ENCODE measurements at regions not wholly inside any gene's neighbourhood (a gene's known extent, or its start where the extent isn't known, plus 50 kb on each side); places are given as distances from the start of the nearest gene placed in this dataset.

DNA sequence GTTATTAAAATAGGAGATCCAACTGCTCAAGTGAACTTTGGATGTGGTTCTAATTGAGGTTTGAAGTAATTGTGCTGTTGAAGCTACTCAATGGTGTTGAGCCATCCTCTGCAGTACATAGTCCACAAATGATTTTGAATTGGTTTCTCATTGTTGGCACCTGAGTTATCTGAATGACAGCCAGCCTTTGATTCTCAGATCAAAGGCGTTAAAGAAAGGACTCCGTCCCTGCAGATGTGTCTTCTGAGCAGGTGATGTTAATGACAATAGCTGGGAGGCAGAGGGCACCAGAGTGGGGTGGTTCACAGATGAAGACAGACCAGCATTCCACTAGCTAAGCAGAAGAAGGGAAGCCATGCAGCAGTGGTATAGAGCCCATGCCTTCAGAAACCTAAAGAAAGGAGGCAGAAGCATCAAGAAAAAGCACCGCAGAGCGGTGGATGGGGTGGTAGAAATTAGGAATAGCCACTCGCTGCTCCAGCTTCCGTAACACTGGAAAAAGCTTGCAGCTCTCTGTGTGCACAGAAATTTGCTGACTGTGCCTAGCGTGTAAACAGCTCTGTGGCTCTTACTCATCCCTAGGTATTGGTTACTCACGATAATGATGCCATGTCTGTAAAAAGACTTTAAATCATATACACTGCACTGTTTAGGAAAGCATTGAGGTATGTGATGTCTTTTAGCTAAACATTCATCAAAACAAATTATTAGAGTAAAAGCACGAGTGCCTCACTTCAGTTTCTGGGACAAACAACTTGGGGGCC lies 79.2 kb upstream of the CLCN4 start (continued):
- TF ChIP-seq, protein P1, sequence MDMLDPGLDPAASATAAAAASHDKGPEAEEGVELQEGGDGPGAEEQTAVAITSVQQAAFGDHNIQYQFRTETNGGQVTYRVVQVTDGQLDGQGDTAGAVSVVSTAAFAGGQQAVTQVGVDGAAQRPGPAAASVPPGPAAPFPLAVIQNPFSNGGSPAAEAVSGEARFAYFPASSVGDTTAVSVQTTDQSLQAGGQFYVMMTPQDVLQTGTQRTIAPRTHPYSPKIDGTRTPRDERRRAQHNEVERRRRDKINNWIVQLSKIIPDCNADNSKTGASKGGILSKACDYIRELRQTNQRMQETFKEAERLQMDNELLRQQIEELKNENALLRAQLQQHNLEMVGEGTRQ (IDR thresholded peaks at IDR 0.05; ENCODE audit: low read depth, low read length), result no peak
- TF ChIP-seq, protein P1 (CRISPR knock-in tag; IDR thresholded peaks at IDR 0.05; ENCODE audit: borderline replicate concordance), result no peak
- no peak for TF ChIP-seq KLF6 (CRISPR knock-in tag; IDR thresholded peaks at IDR 0.05)
- TF ChIP-seq, protein P2, sequence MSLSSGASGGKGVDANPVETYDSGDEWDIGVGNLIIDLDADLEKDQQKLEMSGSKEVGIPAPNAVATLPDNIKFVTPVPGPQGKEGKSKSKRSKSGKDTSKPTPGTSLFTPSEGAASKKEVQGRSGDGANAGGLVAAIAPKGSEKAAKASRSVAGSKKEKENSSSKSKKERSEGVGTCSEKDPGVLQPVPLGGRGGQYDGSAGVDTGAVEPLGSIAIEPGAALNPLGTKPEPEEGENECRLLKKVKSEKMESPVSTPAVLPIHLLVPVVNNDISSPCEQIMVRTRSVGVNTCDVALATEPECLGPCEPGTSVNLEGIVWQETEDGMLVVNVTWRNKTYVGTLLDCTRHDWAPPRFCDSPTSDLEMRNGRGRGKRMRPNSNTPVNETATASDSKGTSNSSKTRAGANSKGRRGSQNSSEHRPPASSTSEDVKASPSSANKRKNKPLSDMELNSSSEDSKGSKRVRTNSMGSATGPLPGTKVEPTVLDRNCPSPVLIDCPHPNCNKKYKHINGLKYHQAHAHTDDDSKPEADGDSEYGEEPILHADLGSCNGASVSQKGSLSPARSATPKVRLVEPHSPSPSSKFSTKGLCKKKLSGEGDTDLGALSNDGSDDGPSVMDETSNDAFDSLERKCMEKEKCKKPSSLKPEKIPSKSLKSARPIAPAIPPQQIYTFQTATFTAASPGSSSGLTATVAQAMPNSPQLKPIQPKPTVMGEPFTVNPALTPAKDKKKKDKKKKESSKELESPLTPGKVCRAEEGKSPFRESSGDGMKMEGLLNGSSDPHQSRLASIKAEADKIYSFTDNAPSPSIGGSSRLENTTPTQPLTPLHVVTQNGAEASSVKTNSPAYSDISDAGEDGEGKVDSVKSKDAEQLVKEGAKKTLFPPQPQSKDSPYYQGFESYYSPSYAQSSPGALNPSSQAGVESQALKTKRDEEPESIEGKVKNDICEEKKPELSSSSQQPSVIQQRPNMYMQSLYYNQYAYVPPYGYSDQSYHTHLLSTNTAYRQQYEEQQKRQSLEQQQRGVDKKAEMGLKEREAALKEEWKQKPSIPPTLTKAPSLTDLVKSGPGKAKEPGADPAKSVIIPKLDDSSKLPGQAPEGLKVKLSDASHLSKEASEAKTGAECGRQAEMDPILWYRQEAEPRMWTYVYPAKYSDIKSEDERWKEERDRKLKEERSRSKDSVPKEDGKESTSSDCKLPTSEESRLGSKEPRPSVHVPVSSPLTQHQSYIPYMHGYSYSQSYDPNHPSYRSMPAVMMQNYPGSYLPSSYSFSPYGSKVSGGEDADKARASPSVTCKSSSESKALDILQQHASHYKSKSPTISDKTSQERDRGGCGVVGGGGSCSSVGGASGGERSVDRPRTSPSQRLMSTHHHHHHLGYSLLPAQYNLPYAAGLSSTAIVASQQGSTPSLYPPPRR (CRISPR knock-in tag; IDR thresholded peaks at IDR 0.05; ENCODE audit: borderline replicate concordance), result no peak
- TF ChIP-seq ZNF790 (CRISPR knock-in tag; IDR thresholded peaks at IDR 0.05; ENCODE audit: borderline replicate concordance), result no peak
- TF ChIP-seq ZNF816 (CRISPR knock-in tag; IDR thresholded peaks at IDR 0.05; ENCODE audit: borderline replicate concordance), result no peak
- TF ChIP-seq ZNF468 (CRISPR knock-in tag; IDR thresholded peaks at IDR 0.05), result no peak
- TF ChIP-seq, protein P3, sequence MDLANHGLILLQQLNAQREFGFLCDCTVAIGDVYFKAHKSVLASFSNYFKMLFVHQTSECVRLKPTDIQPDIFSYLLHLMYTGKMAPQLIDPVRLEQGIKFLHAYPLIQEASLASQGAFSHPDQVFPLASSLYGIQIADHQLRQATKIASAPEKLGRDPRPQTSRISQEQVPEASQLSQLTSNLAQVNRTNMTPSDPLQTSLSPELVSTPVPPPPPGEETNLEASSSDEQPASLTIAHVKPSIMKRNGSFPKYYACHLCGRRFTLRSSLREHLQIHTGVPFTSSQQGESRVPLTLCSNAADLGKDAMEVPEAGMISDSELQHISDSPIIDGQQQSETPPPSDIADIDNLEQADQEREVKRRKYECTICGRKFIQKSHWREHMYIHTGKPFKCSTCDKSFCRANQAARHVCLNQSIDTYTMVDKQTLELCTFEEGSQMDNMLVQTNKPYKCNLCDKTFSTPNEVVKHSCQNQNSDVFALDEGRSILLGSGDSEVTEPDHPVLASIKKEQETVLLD (CRISPR knock-in tag; IDR thresholded peaks at IDR 0.05; ENCODE audit: low read depth), result no peak
- TF ChIP-seq THYN1 (CRISPR knock-in tag; IDR thresholded peaks at IDR 0.05; ENCODE audit: borderline replicate concordance, low read depth), result no peak
- no peak for TF ChIP-seq NCOA2 (CRISPR knock-in tag; IDR thresholded peaks at IDR 0.05)
- TF ChIP-seq TBX3 (IDR thresholded peaks at IDR 0.05; ENCODE audit: borderline replicate concordance), result peak; percentile 61; the same call in 1 of the 2 replicates
- peak; percentile 75 to 77 for TF ChIP-seq MAFK (conservative IDR thresholded peaks at IDR 0.05 in 1 of 2, IDR thresholded peaks at IDR 0.05 in 1 of 2; ENCODE audit: low read length in 2 of 2)
- peak; percentile 61 for TF ChIP-seq HNF4A (CRISPR knock-in tag; IDR thresholded peaks at IDR 0.05)
- TF ChIP-seq POLR2A (IDR thresholded peaks at IDR 0.05; ENCODE audit: insufficient read depth in 1 of 2, low read depth in 2 of 2, low read length in 2 of 2), result no peak
- TF ChIP-seq IRX3 (CRISPR knock-in tag; IDR thresholded peaks at IDR 0.05; ENCODE audit: borderline replicate concordance, low read depth), result no peak
- no peak for TF ChIP-seq RELA (CRISPR knock-in tag; IDR thresholded peaks at IDR 0.05)
- TF ChIP-seq, protein P4, sequence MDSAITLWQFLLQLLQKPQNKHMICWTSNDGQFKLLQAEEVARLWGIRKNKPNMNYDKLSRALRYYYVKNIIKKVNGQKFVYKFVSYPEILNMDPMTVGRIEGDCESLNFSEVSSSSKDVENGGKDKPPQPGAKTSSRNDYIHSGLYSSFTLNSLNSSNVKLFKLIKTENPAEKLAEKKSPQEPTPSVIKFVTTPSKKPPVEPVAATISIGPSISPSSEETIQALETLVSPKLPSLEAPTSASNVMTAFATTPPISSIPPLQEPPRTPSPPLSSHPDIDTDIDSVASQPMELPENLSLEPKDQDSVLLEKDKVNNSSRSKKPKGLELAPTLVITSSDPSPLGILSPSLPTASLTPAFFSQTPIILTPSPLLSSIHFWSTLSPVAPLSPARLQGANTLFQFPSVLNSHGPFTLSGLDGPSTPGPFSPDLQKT (CRISPR knock-in tag; IDR thresholded peaks at IDR 0.05; ENCODE audit: borderline replicate concordance), result no peak
- TF ChIP-seq ESRRA (CRISPR knock-in tag; IDR thresholded peaks at IDR 0.05; ENCODE audit: low read depth), result no peak
- TF ChIP-seq NFIB (CRISPR knock-in tag; IDR thresholded peaks at IDR 0.05; ENCODE audit: borderline replicate concordance), result no peak
- no peak for TF ChIP-seq ZNF510 (CRISPR knock-in tag; IDR thresholded peaks at IDR 0.05; ENCODE audit: low read depth)
